Peyer's patch (tissue), 4 donors: ENCODE measurements at regions not wholly inside any gene's neighbourhood (a gene's known extent, or its start where the extent isn't known, plus 50 kb on each side); places are given as distances from the start of the nearest gene placed in this dataset.

Experiments
- POLR2A ChIP-seq, 2 donors: fragments of 450-650 bp; IDR thresholded peaks; one replicate each; pipeline ENCODE4 v1.5.1; 2017; ENCODE audit warnings: antibody characterized with exemption in 2 of 2, mild to moderate bottlenecking in 2 of 2, moderate library complexity in 2 of 2
- TF ChIP-seq, protein P1 (sequence below), 6 experiments: fragments of 450-650 bp in 4 of 6; fragments of 200-600 bp in 2 of 6; sonication (generic) in 1 of 6; IDR thresholded peaks; one replicate each; pipeline ENCODE4 v1.5.1; 2017 to 2019; ENCODE audit warnings: antibody characterized with exemption in 6 of 6, mild to moderate bottlenecking in 3 of 6, moderate library complexity in 1 of 6

GRCh38 chr17:83202002-83203000, 122.9 kb downstream of the METRNL start:
- TF ChIP-seq, protein P1, sequence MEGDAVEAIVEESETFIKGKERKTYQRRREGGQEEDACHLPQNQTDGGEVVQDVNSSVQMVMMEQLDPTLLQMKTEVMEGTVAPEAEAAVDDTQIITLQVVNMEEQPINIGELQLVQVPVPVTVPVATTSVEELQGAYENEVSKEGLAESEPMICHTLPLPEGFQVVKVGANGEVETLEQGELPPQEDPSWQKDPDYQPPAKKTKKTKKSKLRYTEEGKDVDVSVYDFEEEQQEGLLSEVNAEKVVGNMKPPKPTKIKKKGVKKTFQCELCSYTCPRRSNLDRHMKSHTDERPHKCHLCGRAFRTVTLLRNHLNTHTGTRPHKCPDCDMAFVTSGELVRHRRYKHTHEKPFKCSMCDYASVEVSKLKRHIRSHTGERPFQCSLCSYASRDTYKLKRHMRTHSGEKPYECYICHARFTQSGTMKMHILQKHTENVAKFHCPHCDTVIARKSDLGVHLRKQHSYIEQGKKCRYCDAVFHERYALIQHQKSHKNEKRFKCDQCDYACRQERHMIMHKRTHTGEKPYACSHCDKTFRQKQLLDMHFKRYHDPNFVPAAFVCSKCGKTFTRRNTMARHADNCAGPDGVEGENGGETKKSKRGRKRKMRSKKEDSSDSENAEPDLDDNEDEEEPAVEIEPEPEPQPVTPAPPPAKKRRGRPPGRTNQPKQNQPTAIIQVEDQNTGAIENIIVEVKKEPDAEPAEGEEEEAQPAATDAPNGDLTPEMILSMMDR (IDR thresholded peaks at IDR 0.05): no peak
- no peak for TF ChIP-seq POLR2A (IDR thresholded peaks at IDR 0.05)
